ENCODE measurements at regions not wholly inside any gene's neighbourhood (a gene's known extent, or its start where the extent isn't known, plus 50 kb on each side); places are given as distances from the start of the nearest gene placed in this dataset.
"Not testable (repeated sequence)": the region's sequence is repeated elsewhere in the genome, so short reads cannot be mapped to it uniquely, and the experiment has no call there.

DNA sequence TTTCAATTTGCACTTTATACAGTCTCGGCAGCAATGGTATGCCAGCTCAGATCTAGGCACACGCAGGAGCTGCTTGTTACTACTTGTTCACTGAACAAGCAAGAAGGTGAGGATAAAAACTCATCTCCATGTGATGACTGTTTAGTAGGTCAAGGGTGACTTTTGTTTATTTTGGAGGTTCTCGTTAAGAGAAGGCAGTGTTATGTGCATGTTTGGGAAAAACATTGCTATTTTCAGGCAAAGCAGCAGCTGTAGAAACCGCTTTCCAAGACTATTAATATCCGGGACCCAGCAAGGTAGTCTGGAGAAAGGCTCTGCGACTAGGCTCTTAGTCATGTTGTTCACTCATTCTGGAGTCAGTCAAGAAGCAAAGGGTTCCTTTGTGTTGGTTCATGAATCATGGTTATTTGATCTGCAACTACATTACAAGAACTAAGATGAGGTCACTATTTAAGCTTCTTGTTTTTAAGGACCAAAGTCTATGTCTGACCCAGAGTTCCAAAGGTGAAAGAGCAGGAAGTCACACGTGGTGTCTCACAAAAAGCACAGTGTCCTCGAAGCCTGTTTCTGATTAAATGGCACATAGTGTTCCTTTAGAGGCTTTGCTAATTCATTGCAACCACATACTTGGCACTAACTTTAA is 288.0 kb upstream of the TEKT4 start:
- TF ChIP-seq, protein P1, sequence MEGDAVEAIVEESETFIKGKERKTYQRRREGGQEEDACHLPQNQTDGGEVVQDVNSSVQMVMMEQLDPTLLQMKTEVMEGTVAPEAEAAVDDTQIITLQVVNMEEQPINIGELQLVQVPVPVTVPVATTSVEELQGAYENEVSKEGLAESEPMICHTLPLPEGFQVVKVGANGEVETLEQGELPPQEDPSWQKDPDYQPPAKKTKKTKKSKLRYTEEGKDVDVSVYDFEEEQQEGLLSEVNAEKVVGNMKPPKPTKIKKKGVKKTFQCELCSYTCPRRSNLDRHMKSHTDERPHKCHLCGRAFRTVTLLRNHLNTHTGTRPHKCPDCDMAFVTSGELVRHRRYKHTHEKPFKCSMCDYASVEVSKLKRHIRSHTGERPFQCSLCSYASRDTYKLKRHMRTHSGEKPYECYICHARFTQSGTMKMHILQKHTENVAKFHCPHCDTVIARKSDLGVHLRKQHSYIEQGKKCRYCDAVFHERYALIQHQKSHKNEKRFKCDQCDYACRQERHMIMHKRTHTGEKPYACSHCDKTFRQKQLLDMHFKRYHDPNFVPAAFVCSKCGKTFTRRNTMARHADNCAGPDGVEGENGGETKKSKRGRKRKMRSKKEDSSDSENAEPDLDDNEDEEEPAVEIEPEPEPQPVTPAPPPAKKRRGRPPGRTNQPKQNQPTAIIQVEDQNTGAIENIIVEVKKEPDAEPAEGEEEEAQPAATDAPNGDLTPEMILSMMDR (IDR thresholded peaks at IDR 0.05), result not testable (repeated sequence)
- TF ChIP-seq POLR2A (IDR thresholded peaks at IDR 0.05), result not testable (repeated sequence)

All from testis (tissue), 2 donors.